ELF-1 (cell line): ENCODE measurements at regions not wholly inside any gene's neighbourhood (a gene's known extent, or its start where the extent isn't known, plus 50 kb on each side); places are given as distances from the start of the nearest gene placed in this dataset.

Source experiments
- DNase-seq: peaks from one replicate; pipeline ENCODE4 v3.0.0-alpha.2; 2016; ENCODE audit warnings: low read depth, low spot score

GRCh38 chr3:30206051-30206450 is 400.4 kb upstream of the TGFBR2 start:
- DNase-seq, result no peak

GRCh38 chr3:30221619-30222018 is 384.8 kb upstream of the TGFBR2 start:
- DNase-seq, result no peak

- no peak for DNase-seq
Observed at GRCh38 chr3:30222441-30222840, 384.0 kb upstream of the TGFBR2 start.

GRCh38 chr3:30225021-30225420 is 381.4 kb upstream of the TGFBR2 start:
- no peak for DNase-seq

- DNase-seq, result no peak
Observed at GRCh38 chr3:30226601-30227151, 379.7 kb upstream of the TGFBR2 start.

- DNase-seq, result no peak
Observed at GRCh38 chr3:30227571-30228301, 378.7 kb upstream of the TGFBR2 start.

GRCh38 chr3:30228302-30228631 is 378.1 kb upstream of the TGFBR2 start:
- DNase-seq, result no peak

- no peak for DNase-seq
Observed at GRCh38 chr3:30231277-30232141, 374.9 kb upstream of the TGFBR2 start.

- DNase-seq, result no peak
Observed at GRCh38 chr3:30232142-30232541, 374.3 kb upstream of the TGFBR2 start.

GRCh38 chr3:30233913-30234646 is 372.3 kb upstream of the TGFBR2 start:
- no peak for DNase-seq

- no peak for DNase-seq
Observed at GRCh38 chr3:30236011-30236410, 370.4 kb upstream of the TGFBR2 start.

- DNase-seq, result no peak
Observed at GRCh38 chr3:30241721-30242120, 364.7 kb upstream of the TGFBR2 start.

GRCh38 chr3:30245858-30246622 is 360.4 kb upstream of the TGFBR2 start:
- peak; percentile 3 for DNase-seq

- no peak for DNase-seq
Observed at GRCh38 chr3:30248423-30248822, 358.0 kb upstream of the TGFBR2 start.

GRCh38 chr3:30252474-30252873 is 353.9 kb upstream of the TGFBR2 start:
- no peak for DNase-seq

- DNase-seq, result no peak
Observed at GRCh38 chr3:30253832-30254231, 352.6 kb upstream of the TGFBR2 start.

GRCh38 chr3:30256474-30256873 is 349.9 kb upstream of the TGFBR2 start:
- no peak for DNase-seq

- DNase-seq, result no peak
Observed at GRCh38 chr3:30258426-30259392, 347.7 kb upstream of the TGFBR2 start.

- DNase-seq, result peak; percentile 3
Observed at GRCh38 chr3:30259730-30260129, 346.7 kb upstream of the TGFBR2 start.

- DNase-seq, result no peak
Observed at GRCh38 chr3:30260762-30261161, 345.6 kb upstream of the TGFBR2 start.
